GM18507 (cell line): ENCODE measurements at regions not wholly inside any gene's neighbourhood (a gene's known extent, or its start where the extent isn't known, plus 50 kb on each side); places are given as distances from the start of the nearest gene placed in this dataset.
"Not testable (repeated sequence)": the region's sequence is repeated elsewhere in the genome, so short reads cannot be mapped to it uniquely, and the experiment has no call there.

ENCODE experiments used
- DNase-seq: peaks from one replicate; pipeline ENCODE4 v3.0.0; 2011; ENCODE audit warnings: low read depth; ENCODE audit not compliant: insufficient read length; ENCODE audit errors: extremely low spot score
- FAIRE-seq: peaks from 2 replicates; lab custom pipeline; 2011; peaks lifted over from hg19 to GRCh38; lab: Jason Lieb, UNC

- DNase-seq, FAIRE-seq: not testable (repeated sequence)
Observed at GRCh38 chr10:93127642-93128215, 54.0 kb downstream of the CYP26A1 start.

GRCh38 chr10:93131986-93132385, 58.3 kb downstream of the CYP26A1 start:
- FAIRE-seq = no peak
- DNase-seq = no peak

- no peak for DNase-seq
- no peak for FAIRE-seq
Observed at GRCh38 chr10:93138113-93138870, 64.6 kb downstream of the CYP26A1 start.

GRCh38 chr10:93139059-93139655, 65.5 kb downstream of the CYP26A1 start:
- FAIRE-seq = no peak
- DNase-seq = no peak

- no peak for FAIRE-seq
Observed at GRCh38 chr10:93142534-93142933, 68.8 kb downstream of the CYP26A1 start.

GRCh38 chr10:93143281-93143680, 69.6 kb downstream of the CYP26A1 start:
- DNase-seq (no peak), FAIRE-seq (no peak)

More at GRCh38 chr10:93142534-93142933, 68.8 kb downstream of the CYP26A1 start:
- no peak for DNase-seq

GRCh38 chr10:93146336-93146735, 72.6 kb downstream of the CYP26A1 start:
- no peak for DNase-seq
- FAIRE-seq = no peak

GRCh38 chr10:93147281-93147680, 73.6 kb downstream of the CYP26A1 start:
- no peak for FAIRE-seq
- DNase-seq = no peak

GRCh38 chr10:93148476-93148875, 74.8 kb downstream of the CYP26A1 start:
- no peak for FAIRE-seq
- DNase-seq = no peak

GRCh38 chr10:93149761-93150160, 76.1 kb downstream of the CYP26A1 start:
- FAIRE-seq = no peak
- no peak for DNase-seq

GRCh38 chr10:93150289-93150688, 76.6 kb downstream of the CYP26A1 start:
- FAIRE-seq = no peak
- DNase-seq = no peak

GRCh38 chr10:93150990-93151547, 77.4 kb downstream of the CYP26A1 start:
- DNase-seq (no peak), FAIRE-seq (no peak)

GRCh38 chr10:93152136-93152535, 78.4 kb downstream of the CYP26A1 start:
- no peak for FAIRE-seq

GRCh38 chr10:93154531-93154930, 80.8 kb downstream of the CYP26A1 start:
- no peak for FAIRE-seq
- no peak for DNase-seq

More at GRCh38 chr10:93152136-93152535, 78.4 kb downstream of the CYP26A1 start:
- DNase-seq = no peak

- no peak for FAIRE-seq
- no peak for DNase-seq
Observed at GRCh38 chr10:93160140-93160539, 86.4 kb downstream of the CYP26A1 start.

- no peak for FAIRE-seq
- DNase-seq = no peak
Observed at GRCh38 chr10:93160829-93161228, 87.1 kb downstream of the CYP26A1 start.

GRCh38 chr10:93165367-93165766, 91.7 kb downstream of the CYP26A1 start:
- DNase-seq = no peak

GRCh38 chr10:93166134-93166533, 92.4 kb downstream of the CYP26A1 start:
- FAIRE-seq = no peak

More at GRCh38 chr10:93165367-93165766, 91.7 kb downstream of the CYP26A1 start:
- FAIRE-seq = no peak

GRCh38 chr10:93171837-93172236, 98.1 kb downstream of the CYP26A1 start:
- FAIRE-seq (no peak), DNase-seq (no peak)

More at GRCh38 chr10:93166134-93166533, 92.4 kb downstream of the CYP26A1 start:
- DNase-seq = no peak
